ENCODE measurements at regions not wholly inside any gene's neighbourhood (a gene's known extent, or its start where the extent isn't known, plus 50 kb on each side); places are given as distances from the start of the nearest gene placed in this dataset.
A peak's percentile ranks its signal among the peaks of the same experiment; 100 is the strongest.

DNA sequence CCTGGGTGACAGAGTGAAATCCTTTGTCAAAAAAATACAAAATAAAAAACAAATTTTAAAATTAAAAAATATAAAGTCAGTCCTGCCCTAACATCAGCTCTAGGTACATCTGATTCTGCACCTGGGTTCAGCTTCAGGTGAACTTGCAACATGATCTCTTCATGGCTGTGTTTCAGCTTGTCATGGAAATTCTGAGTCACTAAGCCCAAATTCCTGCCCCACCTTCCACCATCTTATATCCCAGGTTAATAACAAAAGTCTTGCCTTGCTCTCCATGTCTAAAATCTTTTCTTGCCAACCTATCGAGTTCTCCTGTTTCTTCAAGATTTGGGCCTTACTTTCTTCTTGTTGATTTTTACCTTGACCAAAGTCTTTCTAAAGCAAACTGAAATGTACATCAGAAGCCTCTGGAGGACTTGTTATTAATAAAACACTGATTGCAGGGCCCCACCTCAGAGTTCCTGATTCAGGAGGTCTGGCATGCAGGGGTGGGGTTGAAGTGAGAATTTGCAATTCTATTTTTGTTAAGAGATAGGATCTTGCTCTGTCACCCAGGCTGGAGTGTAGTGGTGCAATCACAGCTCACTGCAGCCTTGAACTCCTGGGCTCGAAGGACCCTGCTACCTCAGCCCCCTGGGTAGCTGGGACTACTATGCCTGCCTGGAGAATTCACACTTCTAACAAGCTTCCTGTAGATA, 125.8 kb upstream of the VCX3A start:
- no peak for DNase-seq (ENCODE audit: low read depth)

DNA sequence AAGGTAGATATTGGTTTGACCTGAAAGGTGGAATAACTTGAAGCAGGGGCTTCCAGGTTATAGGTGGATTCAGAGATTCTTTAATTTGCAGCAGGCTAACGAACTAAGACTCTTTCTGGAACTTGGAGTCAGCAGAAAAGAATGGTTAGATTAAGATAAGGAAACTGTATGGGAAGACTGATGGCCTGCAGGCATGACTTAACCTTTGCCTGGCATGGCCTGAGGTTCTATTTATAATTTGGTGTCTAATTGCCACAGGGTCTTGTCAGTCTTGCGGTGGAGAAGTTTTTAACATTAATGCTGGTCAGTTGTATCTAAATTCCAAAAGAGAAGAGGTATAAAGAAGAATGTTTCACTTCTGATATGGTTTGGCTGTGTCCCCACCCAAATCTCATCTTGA, 110.3 kb upstream of the VCX3A start:
- H3K4me3 ChIP-seq (ENCODE audit: control insufficient read depth, low read depth, low read length), result no peak overlapping the region
- no peak for DNase-seq (ENCODE audit: low read depth)
- TF ChIP-seq, protein P1, sequence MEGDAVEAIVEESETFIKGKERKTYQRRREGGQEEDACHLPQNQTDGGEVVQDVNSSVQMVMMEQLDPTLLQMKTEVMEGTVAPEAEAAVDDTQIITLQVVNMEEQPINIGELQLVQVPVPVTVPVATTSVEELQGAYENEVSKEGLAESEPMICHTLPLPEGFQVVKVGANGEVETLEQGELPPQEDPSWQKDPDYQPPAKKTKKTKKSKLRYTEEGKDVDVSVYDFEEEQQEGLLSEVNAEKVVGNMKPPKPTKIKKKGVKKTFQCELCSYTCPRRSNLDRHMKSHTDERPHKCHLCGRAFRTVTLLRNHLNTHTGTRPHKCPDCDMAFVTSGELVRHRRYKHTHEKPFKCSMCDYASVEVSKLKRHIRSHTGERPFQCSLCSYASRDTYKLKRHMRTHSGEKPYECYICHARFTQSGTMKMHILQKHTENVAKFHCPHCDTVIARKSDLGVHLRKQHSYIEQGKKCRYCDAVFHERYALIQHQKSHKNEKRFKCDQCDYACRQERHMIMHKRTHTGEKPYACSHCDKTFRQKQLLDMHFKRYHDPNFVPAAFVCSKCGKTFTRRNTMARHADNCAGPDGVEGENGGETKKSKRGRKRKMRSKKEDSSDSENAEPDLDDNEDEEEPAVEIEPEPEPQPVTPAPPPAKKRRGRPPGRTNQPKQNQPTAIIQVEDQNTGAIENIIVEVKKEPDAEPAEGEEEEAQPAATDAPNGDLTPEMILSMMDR (conservative IDR thresholded peaks at IDR 0.05; ENCODE audit: control insufficient read depth, insufficient read depth, low read depth, low read length), result no peak

More for the DNA sequence above, 125.8 kb upstream of the VCX3A start:
- no peak overlapping the region for H3K4me3 ChIP-seq (ENCODE audit: control insufficient read depth, low read depth, low read length)
- TF ChIP-seq, protein P1 (conservative IDR thresholded peaks at IDR 0.05; ENCODE audit: control insufficient read depth, insufficient read depth, low read depth, low read length), result no peak

DNA sequence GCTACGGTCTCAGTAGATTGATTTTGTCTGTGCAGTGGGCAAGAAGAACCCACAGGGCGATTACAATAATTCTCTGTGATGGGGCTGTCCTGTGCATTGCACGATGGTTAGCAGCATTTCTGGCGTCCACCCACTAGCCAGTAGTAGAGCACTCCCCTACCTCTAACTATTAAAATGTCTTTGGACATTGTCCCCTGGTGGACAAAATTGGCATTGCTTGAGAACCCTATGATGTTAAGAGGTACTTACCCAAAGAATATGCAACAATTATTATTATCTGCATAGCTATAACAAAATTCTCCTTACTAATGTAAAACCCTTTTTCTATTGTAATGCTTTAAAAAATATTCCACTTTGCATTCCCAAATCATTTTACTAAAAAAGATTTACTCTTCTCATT, 109.5 kb upstream of the VCX3A start:
- no peak overlapping the region for H3K4me3 ChIP-seq (ENCODE audit: control insufficient read depth, low read depth, low read length)
- DNase-seq (ENCODE audit: low read depth), result no peak
- TF ChIP-seq, protein P1 (conservative IDR thresholded peaks at IDR 0.05; ENCODE audit: control insufficient read depth, insufficient read depth, low read depth, low read length), result peak; percentile 19

DNA sequence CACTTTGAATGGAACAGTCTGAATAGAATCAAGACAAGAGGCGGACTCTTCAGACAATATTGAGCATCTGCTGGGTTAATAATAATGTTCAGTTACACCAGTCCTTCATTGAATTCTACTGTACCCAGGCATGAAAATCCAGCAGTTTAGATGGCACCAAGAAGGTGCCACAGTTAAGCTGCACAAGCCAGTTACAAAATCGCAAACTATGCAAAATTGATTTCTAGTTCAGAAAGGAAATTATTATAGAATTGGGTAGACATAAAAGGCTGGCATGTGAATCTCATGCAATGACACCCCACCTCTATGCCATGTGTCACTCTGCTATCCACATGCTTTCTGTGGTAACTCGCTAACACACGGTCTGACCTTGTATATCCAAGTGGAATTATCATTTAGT, 105.8 kb upstream of the VCX3A start:
- TF ChIP-seq, protein P1 (conservative IDR thresholded peaks at IDR 0.05; ENCODE audit: control insufficient read depth, insufficient read depth, low read depth, low read length), result no peak
- DNase-seq (ENCODE audit: low read depth), result no peak
- H3K4me3 ChIP-seq (ENCODE audit: control insufficient read depth, low read depth, low read length), result no peak overlapping the region

DNA sequence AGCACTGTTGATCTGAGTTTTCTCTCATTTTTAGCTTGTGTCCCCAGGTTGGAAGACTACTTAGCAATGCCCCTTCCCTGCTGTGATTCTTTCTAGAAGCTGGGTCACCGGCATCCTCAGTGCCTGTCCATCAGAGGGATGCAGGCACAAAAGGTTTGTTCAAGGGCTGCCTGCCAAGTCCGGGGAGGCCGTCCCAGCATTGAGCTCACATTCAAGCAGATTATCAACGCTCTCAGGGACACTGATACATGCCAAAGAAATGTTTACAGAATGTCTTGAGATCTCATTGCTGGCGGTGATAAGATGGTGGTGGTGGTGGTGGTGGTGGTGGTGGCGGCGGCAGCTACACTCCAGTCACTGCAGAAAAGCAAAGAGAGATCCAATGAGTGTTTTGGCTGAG, 79.6 kb upstream of the VCX3A start:
- no peak overlapping the region for H3K4me3 ChIP-seq (ENCODE audit: control insufficient read depth, low read depth, low read length)
- DNase-seq (ENCODE audit: low read depth), result no peak
- TF ChIP-seq, protein P1 (conservative IDR thresholded peaks at IDR 0.05; ENCODE audit: control insufficient read depth, insufficient read depth, low read depth, low read length), result no peak

DNA sequence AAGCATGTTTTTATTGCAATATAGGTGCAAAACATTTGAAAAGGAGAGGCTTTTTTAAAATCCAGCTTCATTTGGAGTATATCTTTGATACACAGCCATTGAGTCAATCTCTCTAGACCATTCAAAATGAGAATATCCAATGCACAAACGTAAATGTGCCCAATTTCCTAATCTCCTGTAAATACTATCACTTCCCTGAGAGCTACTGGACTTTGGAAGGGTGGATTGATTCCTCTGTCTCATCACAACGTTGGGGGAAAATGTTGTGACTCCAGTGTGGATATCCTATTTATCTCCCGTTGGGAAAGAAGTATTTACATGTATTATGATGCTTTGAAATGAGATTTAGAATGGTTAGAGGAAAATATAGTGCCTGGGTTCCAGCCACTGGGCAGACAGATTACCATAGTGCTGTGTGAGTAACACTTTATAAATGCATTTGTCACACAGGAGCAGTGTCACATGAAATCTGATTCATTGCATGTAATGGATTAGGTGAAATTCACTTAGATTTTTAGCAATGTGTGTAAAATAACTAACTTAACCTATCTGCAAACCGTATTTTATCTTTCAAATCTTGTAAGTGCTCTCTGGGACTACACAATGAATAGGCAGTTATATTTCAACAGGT, 64.4 kb upstream of the VCX3A start:
- TF ChIP-seq, protein P1 (conservative IDR thresholded peaks at IDR 0.05; ENCODE audit: control insufficient read depth, insufficient read depth, low read depth, low read length), result no peak
- no peak for DNase-seq (ENCODE audit: low read depth)

More for the DNA sequence above, 64.4 kb upstream of the VCX3A start:
- no peak overlapping the region for H3K4me3 ChIP-seq (ENCODE audit: control insufficient read depth, low read depth, low read length)

Measured in fibroblast of mammary gland (primary cell).